GM23338 (cell line): ENCODE measurements at regions not wholly inside any gene's neighbourhood (a gene's known extent, or its start where the extent isn't known, plus 50 kb on each side); places are given as distances from the start of the nearest gene placed in this dataset. TPM values are rescaled to one million over a fixed set of nuclear protein-coding genes. Genes with fewer than 3 reads are reported as not detected.

Experiments used
- EZH2 ChIP-seq: fragments of 200-600 bp; sonication (generic); IDR thresholded peaks from one replicate; pipeline ENCODE4 v1.8.0; 2017; ENCODE audit warnings: antibody characterized with exemption, mild to moderate bottlenecking, low read depth; ENCODE audit not compliant: unreplicated experiment
- EZH2phosphoT487 ChIP-seq: fragments of 200-600 bp; sonication (generic); IDR thresholded peaks from one replicate; pipeline ENCODE4 v1.8.1; 2018; ENCODE audit warnings: antibody characterized with exemption; ENCODE audit not compliant: unreplicated experiment
- JUNB ChIP-seq: IDR thresholded peaks from one replicate; pipeline ENCODE4 v1.6.1; 2016; ENCODE audit warnings: antibody characterized with exemption; ENCODE audit not compliant: unreplicated experiment
- POLR2AphosphoS5 ChIP-seq: IDR thresholded peaks from 2 replicates; pipeline ENCODE4 v1.6.1; 2016; ENCODE audit warnings: antibody characterized with exemption, low read depth
- small RNA-seq: library from RNA; depleted of rRNA; stranded (forward); fragments of <200 nt; gene quantifications from one replicate; pipeline ENCODE3, GENCODE V24; 2014; ENCODE audit warnings: low replicate concordance
- TF ChIP-seq, protein P1 (sequence below): IDR thresholded peaks from one replicate; pipeline ENCODE4 v1.6.1; 2018; ENCODE audit warnings: antibody characterized with exemption; ENCODE audit not compliant: unreplicated experiment
- TF ChIP-seq, protein P2 (sequence below): fragments of 250-450 bp; sonication (Bioruptor Pico); IDR thresholded peaks from 2 replicates; pipeline ENCODE4 v1.5.0; 2020; ENCODE audit warnings: mild to moderate bottlenecking, moderate library complexity

DNA sequence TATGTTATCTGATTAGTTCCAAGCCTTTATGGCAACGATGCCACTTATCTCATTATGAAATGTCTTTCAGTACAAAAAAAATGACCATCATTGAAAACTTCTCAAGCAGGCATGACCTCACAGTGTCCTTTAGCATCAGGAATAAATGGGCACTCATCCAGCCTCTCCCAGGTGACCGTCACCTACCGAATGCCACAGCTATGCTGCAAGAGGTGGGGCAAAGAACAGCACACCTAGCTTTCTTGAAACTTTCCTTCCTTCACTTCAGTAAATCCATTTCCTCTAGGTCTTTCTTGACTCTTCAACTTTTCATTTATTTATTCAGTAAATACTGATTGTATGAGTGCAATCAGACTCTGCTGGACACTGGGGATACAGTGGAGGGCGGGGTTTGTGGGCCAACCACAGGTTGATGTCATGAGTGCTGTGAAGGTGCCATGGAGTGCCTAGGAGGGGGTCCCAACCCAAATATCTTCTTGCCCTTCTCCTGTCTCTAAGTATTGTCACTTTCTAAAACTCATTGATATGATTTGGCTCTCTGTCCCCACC is 54.3 kb upstream of the HK2 start (continued):
- TF ChIP-seq, protein P1, sequence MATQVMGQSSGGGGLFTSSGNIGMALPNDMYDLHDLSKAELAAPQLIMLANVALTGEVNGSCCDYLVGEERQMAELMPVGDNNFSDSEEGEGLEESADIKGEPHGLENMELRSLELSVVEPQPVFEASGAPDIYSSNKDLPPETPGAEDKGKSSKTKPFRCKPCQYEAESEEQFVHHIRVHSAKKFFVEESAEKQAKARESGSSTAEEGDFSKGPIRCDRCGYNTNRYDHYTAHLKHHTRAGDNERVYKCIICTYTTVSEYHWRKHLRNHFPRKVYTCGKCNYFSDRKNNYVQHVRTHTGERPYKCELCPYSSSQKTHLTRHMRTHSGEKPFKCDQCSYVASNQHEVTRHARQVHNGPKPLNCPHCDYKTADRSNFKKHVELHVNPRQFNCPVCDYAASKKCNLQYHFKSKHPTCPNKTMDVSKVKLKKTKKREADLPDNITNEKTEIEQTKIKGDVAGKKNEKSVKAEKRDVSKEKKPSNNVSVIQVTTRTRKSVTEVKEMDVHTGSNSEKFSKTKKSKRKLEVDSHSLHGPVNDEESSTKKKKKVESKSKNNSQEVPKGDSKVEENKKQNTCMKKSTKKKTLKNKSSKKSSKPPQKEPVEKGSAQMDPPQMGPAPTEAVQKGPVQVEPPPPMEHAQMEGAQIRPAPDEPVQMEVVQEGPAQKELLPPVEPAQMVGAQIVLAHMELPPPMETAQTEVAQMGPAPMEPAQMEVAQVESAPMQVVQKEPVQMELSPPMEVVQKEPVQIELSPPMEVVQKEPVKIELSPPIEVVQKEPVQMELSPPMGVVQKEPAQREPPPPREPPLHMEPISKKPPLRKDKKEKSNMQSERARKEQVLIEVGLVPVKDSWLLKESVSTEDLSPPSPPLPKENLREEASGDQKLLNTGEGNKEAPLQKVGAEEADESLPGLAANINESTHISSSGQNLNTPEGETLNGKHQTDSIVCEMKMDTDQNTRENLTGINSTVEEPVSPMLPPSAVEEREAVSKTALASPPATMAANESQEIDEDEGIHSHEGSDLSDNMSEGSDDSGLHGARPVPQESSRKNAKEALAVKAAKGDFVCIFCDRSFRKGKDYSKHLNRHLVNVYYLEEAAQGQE = no peak
- TF ChIP-seq EZH2 = no peak
- TF ChIP-seq EZH2phosphoT487 = no peak
- TF ChIP-seq JUNB = no peak
- TF ChIP-seq, protein P2, sequence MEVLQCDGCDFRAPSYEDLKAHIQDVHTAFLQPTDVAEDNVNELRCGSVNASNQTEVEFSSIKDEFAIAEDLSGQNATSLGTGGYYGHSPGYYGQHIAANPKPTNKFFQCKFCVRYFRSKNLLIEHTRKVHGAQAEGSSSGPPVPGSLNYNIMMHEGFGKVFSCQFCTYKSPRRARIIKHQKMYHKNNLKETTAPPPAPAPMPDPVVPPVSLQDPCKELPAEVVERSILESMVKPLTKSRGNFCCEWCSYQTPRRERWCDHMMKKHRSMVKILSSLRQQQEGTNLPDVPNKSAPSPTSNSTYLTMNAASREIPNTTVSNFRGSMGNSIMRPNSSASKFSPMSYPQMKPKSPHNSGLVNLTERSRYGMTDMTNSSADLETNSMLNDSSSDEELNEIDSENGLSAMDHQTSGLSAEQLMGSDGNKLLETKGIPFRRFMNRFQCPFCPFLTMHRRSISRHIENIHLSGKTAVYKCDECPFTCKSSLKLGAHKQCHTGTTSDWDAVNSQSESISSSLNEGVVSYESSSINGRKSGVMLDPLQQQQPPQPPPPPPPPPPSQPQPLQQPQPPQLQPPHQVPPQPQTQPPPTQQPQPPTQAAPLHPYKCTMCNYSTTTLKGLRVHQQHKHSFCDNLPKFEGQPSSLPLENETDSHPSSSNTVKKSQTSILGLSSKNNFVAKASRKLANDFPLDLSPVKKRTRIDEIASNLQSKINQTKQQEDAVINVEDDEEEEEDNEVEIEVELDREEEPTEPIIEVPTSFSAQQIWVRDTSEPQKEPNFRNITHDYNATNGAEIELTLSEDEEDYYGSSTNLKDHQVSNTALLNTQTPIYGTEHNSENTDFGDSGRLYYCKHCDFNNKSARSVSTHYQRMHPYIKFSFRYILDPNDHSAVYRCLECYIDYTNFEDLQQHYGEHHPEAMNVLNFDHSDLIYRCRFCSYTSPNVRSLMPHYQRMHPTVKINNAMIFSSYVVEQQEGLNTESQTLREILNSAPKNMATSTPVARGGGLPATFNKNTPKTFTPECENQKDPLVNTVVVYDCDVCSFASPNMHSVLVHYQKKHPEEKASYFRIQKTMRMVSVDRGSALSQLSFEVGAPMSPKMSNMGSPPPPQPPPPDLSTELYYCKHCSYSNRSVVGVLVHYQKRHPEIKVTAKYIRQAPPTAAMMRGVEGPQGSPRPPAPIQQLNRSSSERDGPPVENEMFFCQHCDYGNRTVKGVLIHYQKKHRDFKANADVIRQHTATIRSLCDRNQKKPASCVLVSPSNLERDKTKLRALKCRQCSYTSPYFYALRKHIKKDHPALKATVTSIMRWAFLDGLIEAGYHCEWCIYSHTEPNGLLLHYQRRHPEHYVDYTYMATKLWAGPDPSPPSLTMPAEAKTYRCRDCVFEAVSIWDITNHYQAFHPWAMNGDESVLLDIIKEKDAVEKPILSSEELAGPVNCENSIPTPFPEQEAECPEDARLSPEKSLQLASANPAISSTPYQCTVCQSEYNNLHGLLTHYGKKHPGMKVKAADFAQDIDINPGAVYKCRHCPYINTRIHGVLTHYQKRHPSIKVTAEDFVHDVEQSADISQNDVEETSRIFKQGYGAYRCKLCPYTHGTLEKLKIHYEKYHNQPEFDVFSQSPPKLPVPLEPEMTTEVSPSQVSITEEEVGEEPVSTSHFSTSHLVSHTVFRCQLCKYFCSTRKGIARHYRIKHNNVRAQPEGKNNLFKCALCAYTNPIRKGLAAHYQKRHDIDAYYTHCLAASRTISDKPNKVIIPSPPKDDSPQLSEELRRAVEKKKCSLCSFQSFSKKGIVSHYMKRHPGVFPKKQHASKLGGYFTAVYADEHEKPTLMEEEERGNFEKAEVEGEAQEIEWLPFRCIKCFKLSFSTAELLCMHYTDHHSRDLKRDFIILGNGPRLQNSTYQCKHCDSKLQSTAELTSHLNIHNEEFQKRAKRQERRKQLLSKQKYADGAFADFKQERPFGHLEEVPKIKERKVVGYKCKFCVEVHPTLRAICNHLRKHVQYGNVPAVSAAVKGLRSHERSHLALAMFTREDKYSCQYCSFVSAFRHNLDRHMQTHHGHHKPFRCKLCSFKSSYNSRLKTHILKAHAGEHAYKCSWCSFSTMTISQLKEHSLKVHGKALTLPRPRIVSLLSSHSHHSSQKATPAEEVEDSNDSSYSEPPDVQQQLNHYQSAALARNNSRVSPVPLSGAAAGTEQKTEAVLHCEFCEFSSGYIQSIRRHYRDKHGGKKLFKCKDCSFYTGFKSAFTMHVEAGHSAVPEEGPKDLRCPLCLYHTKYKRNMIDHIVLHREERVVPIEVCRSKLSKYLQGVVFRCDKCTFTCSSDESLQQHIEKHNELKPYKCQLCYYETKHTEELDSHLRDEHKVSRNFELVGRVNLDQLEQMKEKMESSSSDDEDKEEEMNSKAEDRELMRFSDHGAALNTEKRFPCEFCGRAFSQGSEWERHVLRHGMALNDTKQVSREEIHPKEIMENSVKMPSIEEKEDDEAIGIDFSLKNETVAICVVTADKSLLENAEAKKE (CRISPR knock-in tag) = no peak
- no peak for TF ChIP-seq POLR2AphosphoS5

Small RNAs in the stretch of these regions (small RNA-seq; reads per million reads assigned to genes)
- not detected for gene AC007387.1
